H9 (cell line): ENCODE measurements at regions not wholly inside any gene's neighbourhood (a gene's known extent, or its start where the extent isn't known, plus 50 kb on each side); places are given as distances from the start of the nearest gene placed in this dataset.

Experiments
- DNase-seq: peaks from one replicate; pipeline ENCODE4 v3.0.0-alpha.2; 2017
- H2AFZ ChIP-seq: one replicate; pipeline ENCODE4 v1.6.1; 2013; ENCODE audit warnings: mild to moderate bottlenecking, low read length, control low read depth, moderate library complexity
- H2AK5ac ChIP-seq: 2 replicates; pipeline ENCODE4 v1.6.1; 2013; ENCODE audit warnings: low read length, control low read depth, mixed read lengths; ENCODE audit not compliant: insufficient read length
- H2BK120ac ChIP-seq: one replicate; pipeline ENCODE4 v1.6.1; 2013; ENCODE audit warnings: low read depth, mild to moderate bottlenecking, low read length, control low read depth, inconsistent platforms; ENCODE audit not compliant: poor library complexity, severe bottlenecking
- H2BK12ac ChIP-seq: 2 replicates; pipeline ENCODE4 v1.6.1; 2013; ENCODE audit warnings: low read length, control low read depth, mixed read lengths, low read depth; ENCODE audit not compliant: insufficient read length
- H2BK15ac ChIP-seq: 2 replicates; pipeline ENCODE4 v1.6.1; 2013; ENCODE audit warnings: low read depth, low read length, control low read depth
- H2BK20ac ChIP-seq: one replicate; pipeline ENCODE4 v1.6.1; 2013; ENCODE audit warnings: low read depth, mild to moderate bottlenecking, low read length, control low read depth, inconsistent platforms; ENCODE audit not compliant: poor library complexity, severe bottlenecking
- H2BK5ac ChIP-seq: 2 replicates; pipeline ENCODE4 v1.6.1; 2013; ENCODE audit warnings: low read length, control low read depth, mixed read lengths; ENCODE audit not compliant: insufficient read length
- H3K14ac ChIP-seq: 2 replicates; pipeline ENCODE4 v1.6.1; 2013; ENCODE audit warnings: low read length, control low read depth; ENCODE audit not compliant: insufficient read depth
- H3K18ac ChIP-seq: 2 replicates; pipeline ENCODE4 v1.6.1; 2013; ENCODE audit warnings: low read depth, mild to moderate bottlenecking, mixed read lengths, low read length, control low read depth; ENCODE audit not compliant: insufficient read length
- H3K23ac ChIP-seq: 2 replicates; pipeline ENCODE4 v1.6.1; 2013; ENCODE audit warnings: low read length, control low read depth, mixed read lengths, low read depth; ENCODE audit not compliant: insufficient read length
- H3K23me2 ChIP-seq: 2 replicates; pipeline ENCODE4 v1.6.1; 2013; ENCODE audit warnings: low read depth, mild to moderate bottlenecking, mixed read lengths, low read length, control low read depth; ENCODE audit not compliant: insufficient read length, poor library complexity, severe bottlenecking
- H3K27ac ChIP-seq: 2 replicates; pipeline ENCODE4 v1.5.1; 2013; ENCODE audit warnings: low read length, control low read depth, mixed read lengths, low read depth; ENCODE audit not compliant: insufficient read length
- H3K27me3 ChIP-seq: 2 replicates; pipeline ENCODE4 v1.6.1; 2013; ENCODE audit warnings: low read length, control low read depth, inconsistent platforms; ENCODE audit not compliant: insufficient read depth
- H3K4ac ChIP-seq: 2 replicates; pipeline ENCODE4 v1.6.1; 2013; ENCODE audit warnings: low read depth, mild to moderate bottlenecking, control low read depth, inconsistent platforms, low read length, moderate library complexity
- H3K4me1 ChIP-seq: 2 replicates; pipeline ENCODE4 v1.6.1; 2013; ENCODE audit warnings: low read length, control low read depth, inconsistent platforms; ENCODE audit not compliant: insufficient read depth
- H3K4me2 ChIP-seq: 2 replicates; pipeline ENCODE4 v1.6.1; 2013; ENCODE audit warnings: low read length, control low read depth, mixed read lengths; ENCODE audit not compliant: insufficient read length, insufficient read depth
- H3K56ac ChIP-seq: 2 replicates; pipeline ENCODE4 v1.6.1; 2013; ENCODE audit warnings: low read depth, mild to moderate bottlenecking, mixed read lengths, low read length, control low read depth; ENCODE audit not compliant: insufficient read length
- H3K79me1 ChIP-seq: 2 replicates; pipeline ENCODE4 v1.6.1; 2013; ENCODE audit warnings: low read depth, mild to moderate bottlenecking, moderate library complexity, low read length, control low read depth, inconsistent platforms; ENCODE audit not compliant: insufficient read depth, poor library complexity, severe bottlenecking
- H3K79me2 ChIP-seq: 2 replicates; pipeline ENCODE4 v1.6.1; 2013; ENCODE audit warnings: low read length, control low read depth, inconsistent platforms; ENCODE audit not compliant: insufficient read depth
- H3K9ac ChIP-seq: 2 replicates; pipeline ENCODE4 v1.6.1; 2013; ENCODE audit warnings: low read length, control low read depth, mixed read lengths; ENCODE audit not compliant: insufficient read length; ENCODE audit errors: extremely low read depth
- H3K9me3 ChIP-seq: one replicate; pipeline ENCODE4 v1.6.1; 2013; ENCODE audit warnings: low read depth, low read length, inconsistent platforms; ENCODE audit not compliant: control insufficient read depth
- H3T11ph ChIP-seq: one replicate; pipeline ENCODE4 v1.6.1; 2013; ENCODE audit warnings: mild to moderate bottlenecking, low read length, control low read depth, inconsistent platforms
- H4K20me1 ChIP-seq: one replicate; pipeline ENCODE4 v1.6.1; 2013; ENCODE audit not compliant: control insufficient read depth, insufficient read length, insufficient read depth
- H4K5ac ChIP-seq: 2 replicates; pipeline ENCODE4 v1.6.1; 2013; ENCODE audit warnings: low read depth, mild to moderate bottlenecking, mixed read lengths, low read length, control low read depth; ENCODE audit not compliant: insufficient read length
- H4K8ac ChIP-seq: replicated peaks from 2 replicates; pipeline ENCODE4 v1.6.1; 2013; ENCODE audit warnings: low read length, control low read depth, mixed read lengths, low read depth; ENCODE audit not compliant: insufficient read length
- H4K91ac ChIP-seq: 2 replicates; pipeline ENCODE4 v1.6.1; 2013; ENCODE audit warnings: low read depth, mild to moderate bottlenecking, moderate library complexity, mixed read lengths, low read length, control low read depth; ENCODE audit not compliant: insufficient read length
- H3K27ac Mint-ChIP-seq, 3 experiments: 2 replicates in 2 of 3; 3 replicates in 1 of 3; pipeline ENCODE4 v1.8.0; 2020 to 2021; ENCODE audit warnings: mixed read lengths in 3 of 3, mild to moderate bottlenecking in 1 of 3, moderate library complexity in 1 of 3
- H3K27me3 Mint-ChIP-seq: 2 replicates; pipeline ENCODE4 v1.8.0; 2021; ENCODE audit warnings: low read depth, mild to moderate bottlenecking, moderate library complexity, mixed read lengths
- H3K36me3 Mint-ChIP-seq, 3 experiments: 2 replicates in 2 of 3; 3 replicates in 1 of 3; pipeline ENCODE4 v1.8.0; 2020 to 2021; ENCODE audit warnings: low read depth in 3 of 3, mixed read lengths in 3 of 3; ENCODE audit not compliant: insufficient read depth in 1 of 3
- H3K4me1 Mint-ChIP-seq, 2 experiments: 2 replicates each; pipeline ENCODE4 v1.8.0; 2020; ENCODE audit warnings: mixed read lengths in 2 of 2
- H3K4me3 Mint-ChIP-seq, 2 experiments: 2 replicates in 1 of 2; 3 replicates in 1 of 2; pipeline ENCODE4 v1.8.0; 2020 to 2021; ENCODE audit warnings: mild to moderate bottlenecking in 2 of 2, mixed read lengths in 2 of 2, moderate library complexity in 1 of 2
- H3K9me3 Mint-ChIP-seq, 2 experiments: 2 replicates in 1 of 2; 3 replicates in 1 of 2; pipeline ENCODE4 v1.8.0; 2020; ENCODE audit warnings: mild to moderate bottlenecking in 2 of 2, mixed read lengths in 2 of 2, moderate library complexity in 1 of 2
- WGBS: extraction: QIAGEN DNeasy Blood & Tissue Kit; methylation state at CpG from one replicate; pipeline ENCODE4 v1.1.7; 2013; ENCODE audit warnings: missing lambda C conversion rate, low lambda C conversion rate, mixed read lengths; ENCODE audit not compliant: insufficient read length; ENCODE audit errors: extremely low coverage; 5-methylcytosine and 5-hydroxymethylcytosine counted together
- TF ChIP-seq, protein P1 (sequence below): fragments of 200-600 bp; sonication (generic); conservative IDR thresholded peaks from 3 replicates; pipeline ENCODE4 v1.8.0; 2021; ENCODE audit warnings: antibody characterized with exemption, mild to moderate bottlenecking

DNA sequence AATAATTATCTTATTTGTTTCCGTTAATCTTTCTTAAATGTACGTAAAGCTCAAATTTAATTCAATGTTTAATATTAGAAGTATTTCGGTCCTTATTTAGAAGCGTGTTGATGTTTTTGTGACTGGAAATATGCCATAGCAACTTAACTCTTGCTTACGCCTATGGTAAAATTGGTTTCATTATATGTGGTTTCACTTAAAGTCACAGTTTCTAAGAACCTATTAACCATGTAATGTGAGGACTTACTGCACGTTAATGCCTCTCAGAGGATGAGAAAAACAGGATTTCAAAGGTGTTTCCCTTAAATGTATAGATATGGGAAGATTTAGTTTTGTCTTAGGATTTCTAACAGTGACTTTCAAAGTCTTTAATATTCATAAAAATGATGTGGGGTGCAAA is 206.4 kb upstream of the IL15 start:
- Histone ChIP-seq H3K27me3 (no peaks in the 10 kb centered on the region), H3K79me1 (no peaks in the 10 kb centered on the region), H2BK12ac (no peak overlapping the region), H2BK5ac (no peak overlapping the region), H3K56ac (no peak overlapping the region), H2BK20ac (no peak overlapping the region), H3K79me2 (no peaks in the 10 kb centered on the region), H3K18ac (no peak overlapping the region), H2AK5ac (no peak overlapping the region), H2BK15ac (no peak overlapping the region), H2AFZ (no peak overlapping the region), H4K5ac (no peak overlapping the region), H4K20me1 (no peaks in the 10 kb centered on the region), H3K4ac (no peak overlapping the region), H3K9ac (no peak overlapping the region), H3K14ac (no peak overlapping the region), H3K4me2 (no peak overlapping the region), H3K27ac (no peak overlapping the region), H3K23ac (no peak overlapping the region), H3K23me2 (no peaks in the 10 kb centered on the region), H4K8ac (no peak overlapping the region), H3K4me1 (no peaks in the 10 kb centered on the region), H4K91ac (no peak overlapping the region), H2BK120ac (no peak overlapping the region), H3T11ph (no peak overlapping the region), H3K9me3 (no peaks in the 10 kb centered on the region)
- TF ChIP-seq, protein P1, sequence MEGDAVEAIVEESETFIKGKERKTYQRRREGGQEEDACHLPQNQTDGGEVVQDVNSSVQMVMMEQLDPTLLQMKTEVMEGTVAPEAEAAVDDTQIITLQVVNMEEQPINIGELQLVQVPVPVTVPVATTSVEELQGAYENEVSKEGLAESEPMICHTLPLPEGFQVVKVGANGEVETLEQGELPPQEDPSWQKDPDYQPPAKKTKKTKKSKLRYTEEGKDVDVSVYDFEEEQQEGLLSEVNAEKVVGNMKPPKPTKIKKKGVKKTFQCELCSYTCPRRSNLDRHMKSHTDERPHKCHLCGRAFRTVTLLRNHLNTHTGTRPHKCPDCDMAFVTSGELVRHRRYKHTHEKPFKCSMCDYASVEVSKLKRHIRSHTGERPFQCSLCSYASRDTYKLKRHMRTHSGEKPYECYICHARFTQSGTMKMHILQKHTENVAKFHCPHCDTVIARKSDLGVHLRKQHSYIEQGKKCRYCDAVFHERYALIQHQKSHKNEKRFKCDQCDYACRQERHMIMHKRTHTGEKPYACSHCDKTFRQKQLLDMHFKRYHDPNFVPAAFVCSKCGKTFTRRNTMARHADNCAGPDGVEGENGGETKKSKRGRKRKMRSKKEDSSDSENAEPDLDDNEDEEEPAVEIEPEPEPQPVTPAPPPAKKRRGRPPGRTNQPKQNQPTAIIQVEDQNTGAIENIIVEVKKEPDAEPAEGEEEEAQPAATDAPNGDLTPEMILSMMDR: no peak
- H3K9me3 Mint-ChIP-seq: peaks cover 0 to 3% of the 10 kb centered on the region in 2 experiments; a peak in 1 of 5 replicates
- H3K36me3 Mint-ChIP-seq: no peaks in the 10 kb centered on the region
- no peaks in the 10 kb centered on the region for H3K27me3 Mint-ChIP-seq
- no peak overlapping the region for H3K27ac Mint-ChIP-seq
- no peak overlapping the region for H3K4me3 Mint-ChIP-seq
- no CpG with 5 or more reads among the region's 6 CpGs for WGBS
- no peaks in the 10 kb centered on the region for H3K4me1 Mint-ChIP-seq
- no peak for DNase-seq
